Mesothelial cell of epicardium (in vitro differentiated cells): ENCODE measurements at regions not wholly inside any gene's neighbourhood (a gene's known extent, or its start where the extent isn't known, plus 50 kb on each side); places are given as distances from the start of the nearest gene placed in this dataset.
"Not testable (repeated sequence)": the region's sequence is repeated elsewhere in the genome, so short reads cannot be mapped to it uniquely, and the experiment has no call there.

Source experiments
- DNase-seq, 2 experiments: peaks; one replicate each; pipeline ENCODE4 v3.0.0; 2021; ENCODE audit warnings: low spot score in 2 of 2; ENCODE audit not compliant: unreplicated experiment in 2 of 2
- H3K27ac Mint-ChIP-seq: 2 replicates; pipeline ENCODE4 v1.8.0; 2021; ENCODE audit warnings: mixed read lengths
- H3K27me3 Mint-ChIP-seq: 2 replicates; pipeline ENCODE4 v1.8.0; 2021; ENCODE audit warnings: low read depth, mixed read lengths
- H3K36me3 Mint-ChIP-seq: 2 replicates; pipeline ENCODE4 v1.8.0; 2021; ENCODE audit warnings: mixed read lengths
- H3K4me1 Mint-ChIP-seq: 2 replicates; pipeline ENCODE4 v1.8.0; 2021; ENCODE audit warnings: mixed read lengths
- H3K4me3 Mint-ChIP-seq: 2 replicates; pipeline ENCODE4 v1.8.0; 2021; ENCODE audit warnings: mild to moderate bottlenecking, moderate library complexity, mixed read lengths
- H3K9me3 Mint-ChIP-seq: 2 replicates; pipeline ENCODE4 v1.8.0; 2021; ENCODE audit warnings: mixed read lengths
- CTCF ChIP-seq: fragments of 200-600 bp; sonication (generic); IDR thresholded peaks from one replicate; pipeline ENCODE4 v1.5.0; 2021; ENCODE audit warnings: antibody characterized with exemption; ENCODE audit not compliant: unreplicated experiment

- Mint-ChIP-seq H3K36me3 (no peaks in the 10 kb centered on the region), H3K4me3 (no peak overlapping the region), H3K9me3 (peaks cover 18% of the 10 kb centered on the region), H3K27me3 (no peaks in the 10 kb centered on the region), H3K27ac (no peak overlapping the region), H3K4me1 (no peaks in the 10 kb centered on the region)
- no peak for TF ChIP-seq CTCF
- no peak for DNase-seq
Measured at GRCh38 chr10:81182296-81182695, 644.6 kb downstream of the SH2D4B start.

GRCh38 chr10:81192221-81192788 lies 654.6 kb downstream of the SH2D4B start:
- Mint-ChIP-seq H3K4me1 (no peaks in the 10 kb centered on the region), H3K27me3 (no peaks in the 10 kb centered on the region), H3K9me3 (no peaks in the 10 kb centered on the region), H3K4me3 (no peak overlapping the region), H3K27ac (no peak overlapping the region), H3K36me3 (no peaks in the 10 kb centered on the region)
- TF ChIP-seq CTCF = no peak
- DNase-seq = no peak

- no peak for TF ChIP-seq CTCF
Measured at GRCh38 chr10:81200801-81201200, 663.1 kb downstream of the SH2D4B start.

GRCh38 chr10:81207359-81207758 lies 667.6 kb upstream of the NRG3 start:
- H3K36me3 Mint-ChIP-seq, DNase-seq, H3K9me3 Mint-ChIP-seq, H3K27me3 Mint-ChIP-seq, H3K4me1 Mint-ChIP-seq, H3K27ac Mint-ChIP-seq, H3K4me3 Mint-ChIP-seq: not testable (repeated sequence)

More at GRCh38 chr10:81200801-81201200, 663.1 kb downstream of the SH2D4B start:
- Mint-ChIP-seq H3K27ac (no peak overlapping the region), H3K36me3 (no peaks in the 10 kb centered on the region), H3K4me3 (no peak overlapping the region), H3K9me3 (peaks cover 3% of the 10 kb centered on the region), H3K4me1 (no peaks in the 10 kb centered on the region), H3K27me3 (no peaks in the 10 kb centered on the region)
- no peak for DNase-seq

GRCh38 chr10:81213370-81213769 lies 661.6 kb upstream of the NRG3 start:
- peaks cover 10% of the 10 kb centered on the region for H3K4me1 Mint-ChIP-seq
- no peaks in the 10 kb centered on the region for H3K9me3 Mint-ChIP-seq
- no peak overlapping the region for H3K4me3 Mint-ChIP-seq
- no peak for TF ChIP-seq CTCF
- H3K27ac Mint-ChIP-seq = peak overlapping the region; percentile 8
- no peak for DNase-seq
- no peaks in the 10 kb centered on the region for H3K36me3 Mint-ChIP-seq
- H3K27me3 Mint-ChIP-seq = no peaks in the 10 kb centered on the region

GRCh38 chr10:81215498-81215897 lies 659.5 kb upstream of the NRG3 start:
- H3K4me3 Mint-ChIP-seq = no peak overlapping the region
- H3K36me3 Mint-ChIP-seq = no peaks in the 10 kb centered on the region
- no peak for TF ChIP-seq CTCF
- no peak for DNase-seq
- H3K9me3 Mint-ChIP-seq = no peaks in the 10 kb centered on the region
- no peaks in the 10 kb centered on the region for H3K27me3 Mint-ChIP-seq
- peaks cover 10% of the 10 kb centered on the region for H3K4me1 Mint-ChIP-seq
- H3K27ac Mint-ChIP-seq = no peak overlapping the region
